A549 (cell line): ENCODE measurements at regions not wholly inside any gene's neighbourhood (a gene's known extent, or its start where the extent isn't known, plus 50 kb on each side); places are given as distances from the start of the nearest gene placed in this dataset.

Source experiments
- ATAC-seq, 2 experiments: fragments of 200-7000 bp in 1 of 2; fragments of >200 bp in 1 of 2; cut with Nextera tagmentation in 1 of 2; cut with Tn5 transposase in 1 of 2; 3 replicates each; pipeline versions ENCODE4 v1.8.0 to v1.9.1; 2018 to 2020; ENCODE audit warnings: mild to moderate bottlenecking in 1 of 2, moderate library complexity in 1 of 2
- CTCF ChIA-PET: fragments of 300-600 bp; sonication (Branson Sonifier 250); formaldehyde crosslinking; extraction: SDS; loops from one replicate; lab custom pipeline; 2021; ENCODE audit warnings: antibody characterized with exemption, inconsistent platforms; lab: Yijun Ruan, JAX
- POLR2A ChIA-PET: fragments of 350-600 bp; formaldehyde crosslinking; extraction: SDS; loops from one replicate; lab custom pipeline; 2021; ENCODE audit warnings: antibody characterized with exemption, inconsistent platforms; lab: Yijun Ruan, JAX
- DNase-seq, 2 experiments: peaks; one replicate each; pipeline versions ENCODE4 v3.0.0 to v3.0.0-alpha.2; 2011 to 2016; ENCODE audit warnings: low read depth in 1 of 2, low spot score in 1 of 2
- FAIRE-seq: peaks from 2 replicates; lab custom pipeline; 2011; peaks lifted over from hg19 to GRCh38; lab: Jason Lieb, UNC
- H3K27ac ChIP-seq, 2 experiments: fragments of >200 bp; sonication (Bioruptor Twin); formaldehyde crosslinking; 3 replicates each; pipeline ENCODE4 v1.5.1; 2016 to 2017
- H3K4me1 ChIP-seq: fragments of >200 bp; sonication (Bioruptor Twin); formaldehyde crosslinking; 3 replicates; pipeline ENCODE4 v1.6.1; 2016
- H3K4me2 ChIP-seq: fragments of >200 bp; sonication (Bioruptor Twin); formaldehyde crosslinking; 3 replicates; pipeline ENCODE4 v1.6.1; 2016
- H3K4me3 ChIP-seq: fragments of >200 bp; sonication (Bioruptor Twin); formaldehyde crosslinking; 3 replicates; pipeline ENCODE4 v1.5.1; 2016
- H3K9me3 ChIP-seq: fragments of >200 bp; sonication (Bioruptor Twin); formaldehyde crosslinking; 3 replicates; pipeline ENCODE4 v1.6.1; 2016
- CBX8 ChIP-seq: fragments of 200-600 bp; sonication (generic); IDR thresholded peaks from 2 replicates; pipeline ENCODE4 v1.6.1; 2016
- E2F6 ChIP-seq: IDR thresholded peaks from 2 replicates; pipeline ENCODE4 v1.6.1; 2012; ENCODE audit warnings: low read depth, borderline replicate concordance
- EHF ChIP-seq: fragments of 250-450 bp; sonication (Bioruptor Pico); IDR thresholded peaks from 2 replicates; pipeline ENCODE4 v1.5.0; 2020; ENCODE audit warnings: mild to moderate bottlenecking
- EP300 ChIP-seq, 2 experiments: fragments of >200 bp; sonication (Bioruptor Twin); formaldehyde crosslinking; IDR thresholded peaks; 2 replicates in 1 of 2; 3 replicates in 1 of 2; pipeline ENCODE4 v1.6.1; 2016 to 2017
- ESRRA ChIP-seq: fragments of 150-350 bp; IDR thresholded peaks from 2 replicates; pipeline ENCODE4 v1.6.1; 2014; ENCODE audit warnings: mild to moderate bottlenecking, low read length, borderline replicate concordance
- FOSB ChIP-seq: fragments of 250-450 bp; sonication (Bioruptor Pico); IDR thresholded peaks from 2 replicates; pipeline ENCODE4 v1.5.0; 2020; ENCODE audit warnings: mild to moderate bottlenecking, moderate library complexity
- FOSL2 ChIP-seq, 2 experiments: fragments of 450-650 bp in 1 of 2; fragments of >200 bp in 1 of 2; sonication (Bioruptor Twin) in 1 of 2; formaldehyde crosslinking; IDR thresholded peaks; 2 replicates each; pipeline versions ENCODE4 v1.5.0 to v1.6.1; 2016 to 2020; ENCODE audit warnings: mild to moderate bottlenecking in 1 of 2, moderate library complexity in 1 of 2
- HDAC2 ChIP-seq: fragments of 200-600 bp; sonication (generic); IDR thresholded peaks from 2 replicates; pipeline ENCODE4 v1.6.1; 2016
- HEYL ChIP-seq: fragments of 250-450 bp; sonication (Bioruptor Pico); IDR thresholded peaks from 2 replicates; pipeline ENCODE4 v1.8.0; 2021; ENCODE audit warnings: mild to moderate bottlenecking, moderate library complexity
- HOXA7 ChIP-seq: fragments of 250-450 bp; sonication (Bioruptor Pico); IDR thresholded peaks from 2 replicates; pipeline ENCODE4 v1.5.0; 2020; ENCODE audit warnings: mild to moderate bottlenecking, moderate library complexity
- KDM1A ChIP-seq: fragments of 200-600 bp; sonication (generic); IDR thresholded peaks from 2 replicates; pipeline ENCODE4 v1.6.1; 2016; ENCODE audit warnings: low read depth, mild to moderate bottlenecking
- MAFK ChIP-seq: fragments of 450-650 bp; IDR thresholded peaks from 2 replicates; pipeline ENCODE4 v1.6.1; 2014; ENCODE audit not compliant: partially characterized antibody
- NFE2L2 ChIP-seq: fragments of 150-350 bp; conservative IDR thresholded peaks from 2 replicates; pipeline ENCODE4 v1.6.1; 2014; ENCODE audit warnings: low read length
- POLR2AphosphoS2 ChIP-seq: conservative IDR thresholded peaks from 2 replicates; pipeline ENCODE4 v1.6.1; 2012; ENCODE audit warnings: low read length, improper control_type of control experiment, inconsistent platforms
- RCOR1 ChIP-seq: fragments of 150-350 bp; IDR thresholded peaks from 2 replicates; pipeline ENCODE4 v1.6.1; 2014; ENCODE audit warnings: antibody characterized with exemption, low read length, low read depth
- RFX5 ChIP-seq: fragments of 450-650 bp; IDR thresholded peaks from 2 replicates; pipeline ENCODE4 v1.7.1; 2014; ENCODE audit warnings: antibody characterized with exemption, mild to moderate bottlenecking, moderate library complexity
- SREBF2 ChIP-seq: fragments of 450-650 bp; IDR thresholded peaks from 2 replicates; pipeline ENCODE4 v1.6.1; 2014; ENCODE audit warnings: mild to moderate bottlenecking, moderate library complexity
- TP53 ChIP-seq: fragments of 250-450 bp; sonication (Bioruptor Pico); IDR thresholded peaks from 2 replicates; pipeline ENCODE4 v1.5.0; 2021; ENCODE audit warnings: mild to moderate bottlenecking, moderate library complexity
- WGBS: methylation state at CpG from one replicate; pipeline ENCODE4 v1.1.6; 2017; ENCODE audit errors: missing lambda C conversion rate; 5-methylcytosine and 5-hydroxymethylcytosine counted together
- TF ChIP-seq, protein P1 (sequence below): fragments of 250-450 bp; sonication (Bioruptor Pico); IDR thresholded peaks from 2 replicates; pipeline ENCODE4 v1.5.0; 2021; ENCODE audit warnings: mild to moderate bottlenecking, moderate library complexity, borderline replicate concordance

GRCh38 chr15:91668370-91668769 lies 185.1 kb upstream of the SLCO3A1 start:
- H3K4me3 ChIP-seq, result no peak overlapping the region
- TF ChIP-seq MAFK (no peak), NFE2L2 (0 out of 2 replicates have a peak, but pooled peaks have one; percentile 42), HDAC2 (no peak)
- TF ChIP-seq, protein P1, sequence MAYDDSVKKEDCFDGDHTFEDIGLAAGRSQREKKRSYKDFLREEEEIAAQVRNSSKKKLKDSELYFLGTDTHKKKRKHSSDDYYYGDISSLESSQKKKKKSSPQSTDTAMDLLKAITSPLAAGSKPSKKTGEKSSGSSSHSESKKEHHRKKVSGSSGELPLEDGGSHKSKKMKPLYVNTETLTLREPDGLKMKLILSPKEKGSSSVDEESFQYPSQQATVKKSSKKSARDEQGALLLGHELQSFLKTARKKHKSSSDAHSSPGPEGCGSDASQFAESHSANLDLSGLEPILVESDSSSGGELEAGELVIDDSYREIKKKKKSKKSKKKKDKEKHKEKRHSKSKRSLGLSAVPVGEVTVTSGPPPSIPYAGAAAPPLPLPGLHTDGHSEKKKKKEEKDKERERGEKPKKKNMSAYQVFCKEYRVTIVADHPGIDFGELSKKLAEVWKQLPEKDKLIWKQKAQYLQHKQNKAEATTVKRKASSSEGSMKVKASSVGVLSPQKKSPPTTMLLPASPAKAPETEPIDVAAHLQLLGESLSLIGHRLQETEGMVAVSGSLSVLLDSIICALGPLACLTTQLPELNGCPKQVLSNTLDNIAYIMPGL (CRISPR knock-in tag), result no peak
- FAIRE-seq, result no peak
- no peak overlapping the region for H3K27ac ChIP-seq
- no peak for ATAC-seq
- no peak overlapping the region for H3K4me2 ChIP-seq
- CTCF ChIA-PET, result no interaction called here
- WGBS, result 3% methylated on average over 1 of the region's 1 CpG
- H3K9me3 ChIP-seq, result no peaks in the 10 kb centered on the region
- DNase-seq, result no peak
- H3K4me1 ChIP-seq, result no peaks in the 10 kb centered on the region
- POLR2A ChIA-PET, result no interaction called here

GRCh38 chr15:91670108-91670507 lies 183.4 kb upstream of the SLCO3A1 start:
- ATAC-seq (no peak), FAIRE-seq (no peak), DNase-seq (no peak)
- ChIA-PET POLR2A (no interaction called here), CTCF (interaction anchor here (0.8 to 2.6 kb wide), 3 partner anchors 10 to 368 kb away, joined by 3 to 13 read pairs (median 3); no protein-coding TSS in a partner anchor)
- H3K9me3 ChIP-seq, result peaks cover 8% of the 10 kb centered on the region; the same call in 2 of the 3 replicates
- H3K4me2 ChIP-seq, result no peak overlapping the region
- WGBS, result 35% methylated on average over 2 of the region's 2 CpGs
- no peak overlapping the region for H3K4me3 ChIP-seq
- TF ChIP-seq CBX8 (no peak), ESRRA (no peak), KDM1A (no peak), HOXA7 (CRISPR knock-in tag) (no peak), POLR2AphosphoS2 (no peak), HEYL (CRISPR knock-in tag) (no peak)
- H3K27ac ChIP-seq, result no peak overlapping the region
- H3K4me1 ChIP-seq, result no peaks in the 10 kb centered on the region

DNA sequence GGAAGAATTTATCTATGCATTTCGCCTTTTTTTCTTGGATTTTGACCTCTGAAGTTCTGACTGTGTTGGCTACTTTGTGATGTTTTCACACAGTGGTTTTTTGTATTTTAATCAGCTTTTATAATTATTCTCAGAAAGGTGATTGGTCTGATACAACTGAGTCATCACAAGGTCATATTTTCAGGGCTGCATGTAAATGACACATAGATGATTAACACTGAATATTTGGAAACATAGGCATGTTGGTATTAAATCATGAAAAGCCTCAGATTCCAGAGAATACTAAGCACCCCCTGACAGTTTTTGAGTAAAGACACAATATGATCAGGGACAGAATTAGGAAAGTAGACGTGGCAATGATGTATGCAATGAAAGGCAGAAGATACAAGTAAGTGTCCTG lies 175.5 kb upstream of the SLCO3A1 start:
- peaks cover 8% of the 10 kb centered on the region; the same call in 2 of the 3 replicates for H3K9me3 ChIP-seq
- DNase-seq (no peak), FAIRE-seq (no peak)
- no peak overlapping the region for H3K27ac ChIP-seq
- TF ChIP-seq TP53 (CRISPR knock-in tag) (no peak), RCOR1 (no peak), FOSL2 (IDR thresholded peaks at IDR 0.05) (no peak), FOSL2 (CRISPR knock-in tag; IDR thresholded peaks at IDR 0.05) (no peak), EP300 (IDR thresholded peaks at IDR 0.05) (no peak), FOSB (no peak), EHF (CRISPR knock-in tag) (no peak), RFX5 (no peak), SREBF2 (no peak), NFE2L2 (no peak), HOXA7 (CRISPR knock-in tag) (no peak), E2F6 (no peak)
- TF ChIP-seq, all 56 proteins: peak for 0
- WGBS, result 1% methylated on average over 2 of the region's 2 CpGs
- H3K4me2 ChIP-seq, result no peak overlapping the region
- no peak for ATAC-seq
- H3K4me1 ChIP-seq, result no peaks in the 10 kb centered on the region
- H3K4me3 ChIP-seq, result no peak overlapping the region
- POLR2A ChIA-PET, result no interaction called here
- CTCF ChIA-PET, result interaction anchor here (0.7 kb wide), 1 partner anchor 15 kb away, joined by 4 read pairs; no protein-coding TSS in a partner anchor

- WGBS, result 0% methylated on average over 2 of the region's 2 CpGs
- Histone ChIP-seq H3K4me2 (no peak overlapping the region), H3K4me1 (no peaks in the 10 kb centered on the region)
- FAIRE-seq, result no peak
- POLR2A ChIA-PET, result no interaction called here
- no peak for TF ChIP-seq E2F6
- TF ChIP-seq CBX8, result no peak
- TF ChIP-seq, all 56 proteins: peak for 0
- DNase-seq, result no peak
- Histone ChIP-seq H3K9me3 (peaks cover 5% of the 10 kb centered on the region; the same call in 1 of the 3 replicates), H3K4me3 (no peak overlapping the region), H3K27ac (no peak overlapping the region)
- CTCF ChIA-PET, result interaction anchor here (1.0 to 1.2 kb wide), 2 partner anchors 10 to 12 kb away, joined by 3 read pairs; no protein-coding TSS in a partner anchor
- no peak for ATAC-seq
Observed at GRCh38 chr15:91679447-91679846, 174.1 kb upstream of the SLCO3A1 start.
